ENCODE measurements at regions not wholly inside any gene's neighbourhood (a gene's known extent, or its start where the extent isn't known, plus 50 kb on each side); places are given as distances from the start of the nearest gene placed in this dataset.

- TF ChIP-seq, protein P1, sequence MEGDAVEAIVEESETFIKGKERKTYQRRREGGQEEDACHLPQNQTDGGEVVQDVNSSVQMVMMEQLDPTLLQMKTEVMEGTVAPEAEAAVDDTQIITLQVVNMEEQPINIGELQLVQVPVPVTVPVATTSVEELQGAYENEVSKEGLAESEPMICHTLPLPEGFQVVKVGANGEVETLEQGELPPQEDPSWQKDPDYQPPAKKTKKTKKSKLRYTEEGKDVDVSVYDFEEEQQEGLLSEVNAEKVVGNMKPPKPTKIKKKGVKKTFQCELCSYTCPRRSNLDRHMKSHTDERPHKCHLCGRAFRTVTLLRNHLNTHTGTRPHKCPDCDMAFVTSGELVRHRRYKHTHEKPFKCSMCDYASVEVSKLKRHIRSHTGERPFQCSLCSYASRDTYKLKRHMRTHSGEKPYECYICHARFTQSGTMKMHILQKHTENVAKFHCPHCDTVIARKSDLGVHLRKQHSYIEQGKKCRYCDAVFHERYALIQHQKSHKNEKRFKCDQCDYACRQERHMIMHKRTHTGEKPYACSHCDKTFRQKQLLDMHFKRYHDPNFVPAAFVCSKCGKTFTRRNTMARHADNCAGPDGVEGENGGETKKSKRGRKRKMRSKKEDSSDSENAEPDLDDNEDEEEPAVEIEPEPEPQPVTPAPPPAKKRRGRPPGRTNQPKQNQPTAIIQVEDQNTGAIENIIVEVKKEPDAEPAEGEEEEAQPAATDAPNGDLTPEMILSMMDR (conservative IDR thresholded peaks at IDR 0.05; ENCODE audit: low read length) = no peak
- TF ChIP-seq EZH2phosphoT487 (IDR thresholded peaks at IDR 0.05; ENCODE audit: borderline replicate concordance) = no peak
Measured at GRCh38 chr7:142381727-142382390, 124.0 kb upstream of the PRSS58 start.

Data from Loucy (cell line).